Activated naive CD8-positive, alpha-beta T cell treated with anti-CD3 and anti-CD28 coated beads, Interleukin-2, amount 50 U/mL, for 24 hours (primary cell): ENCODE measurements at regions not wholly inside any gene's neighbourhood (a gene's known extent, or its start where the extent isn't known, plus 50 kb on each side); places are given as distances from the start of the nearest gene placed in this dataset.
"Not testable (repeated sequence)": the region's sequence is repeated elsewhere in the genome, so short reads cannot be mapped to it uniquely, and the experiment has no call there.

Experiments used
- ATAC-seq: fragments of 150-1000 bp; cut with Tn5 transposase; one replicate; pipeline ENCODE4 v1.10.0; 2021
- DNase-seq: peaks from one replicate; pipeline ENCODE4 v3.0.0; 2021
- H3K27ac Mint-ChIP-seq: one replicate; pipeline ENCODE4 v1.8.0; 2021; ENCODE audit warnings: mild to moderate bottlenecking, mixed read lengths
- H3K27me3 Mint-ChIP-seq: one replicate; pipeline ENCODE4 v1.8.0; 2021; ENCODE audit warnings: mixed read lengths
- H3K36me3 Mint-ChIP-seq: one replicate; pipeline ENCODE4 v1.8.0; 2021; ENCODE audit warnings: low read depth, mixed read lengths
- H3K4me1 Mint-ChIP-seq: one replicate; pipeline ENCODE4 v1.8.0; 2021; ENCODE audit warnings: mixed read lengths
- H3K4me3 Mint-ChIP-seq: one replicate; pipeline ENCODE4 v1.8.0; 2021; ENCODE audit warnings: mild to moderate bottlenecking, moderate library complexity, mixed read lengths
- H3K9me3 Mint-ChIP-seq: one replicate; pipeline ENCODE4 v1.8.0; 2021; ENCODE audit warnings: mixed read lengths

- H3K27me3 Mint-ChIP-seq = no peaks in the 10 kb centered on the region
- H3K9me3 Mint-ChIP-seq = no peaks in the 10 kb centered on the region
- no peaks in the 10 kb centered on the region for H3K36me3 Mint-ChIP-seq
- ATAC-seq (no peak), DNase-seq (no peak)
- no peak overlapping the region for H3K27ac Mint-ChIP-seq
- no peaks in the 10 kb centered on the region for H3K4me1 Mint-ChIP-seq
- H3K4me3 Mint-ChIP-seq = no peak overlapping the region
Measured at GRCh38 chr21:23639721-23640120, 1967.6 kb downstream of the MRPL39 start.

DNA sequence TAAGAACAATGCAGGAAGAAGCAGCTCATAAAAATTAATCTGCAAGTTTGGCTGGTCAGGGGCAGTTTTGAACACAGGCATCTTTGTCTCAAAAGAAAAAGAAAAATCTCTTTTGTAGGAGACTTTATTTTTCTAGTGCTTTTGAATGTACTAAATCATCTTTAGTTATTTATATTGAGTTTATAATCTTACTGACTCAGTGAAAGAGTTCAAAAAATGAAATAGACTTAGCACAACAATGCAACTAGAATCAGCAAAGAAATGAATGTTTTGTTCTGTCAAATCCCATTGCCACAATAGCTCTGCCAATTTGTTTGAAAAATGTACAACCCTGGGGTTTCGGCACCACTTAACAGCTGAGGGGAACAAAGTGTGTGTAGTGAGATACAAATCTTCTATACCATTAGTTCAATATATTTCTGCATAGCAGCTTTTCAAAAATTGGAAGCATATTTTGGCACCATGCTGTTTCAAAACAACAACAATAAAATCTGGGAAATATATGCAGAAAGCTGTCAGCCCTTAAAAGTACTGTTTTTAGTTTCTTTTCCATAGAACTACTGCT, 1969.1 kb downstream of the MRPL39 start:
- ATAC-seq (no peak), DNase-seq (no peak)
- no peak overlapping the region for H3K27ac Mint-ChIP-seq
- H3K9me3 Mint-ChIP-seq = no peaks in the 10 kb centered on the region
- H3K4me3 Mint-ChIP-seq = no peak overlapping the region
- no peaks in the 10 kb centered on the region for H3K4me1 Mint-ChIP-seq
- peaks cover 1% of the 10 kb centered on the region for H3K27me3 Mint-ChIP-seq
- H3K36me3 Mint-ChIP-seq = no peaks in the 10 kb centered on the region

DNA sequence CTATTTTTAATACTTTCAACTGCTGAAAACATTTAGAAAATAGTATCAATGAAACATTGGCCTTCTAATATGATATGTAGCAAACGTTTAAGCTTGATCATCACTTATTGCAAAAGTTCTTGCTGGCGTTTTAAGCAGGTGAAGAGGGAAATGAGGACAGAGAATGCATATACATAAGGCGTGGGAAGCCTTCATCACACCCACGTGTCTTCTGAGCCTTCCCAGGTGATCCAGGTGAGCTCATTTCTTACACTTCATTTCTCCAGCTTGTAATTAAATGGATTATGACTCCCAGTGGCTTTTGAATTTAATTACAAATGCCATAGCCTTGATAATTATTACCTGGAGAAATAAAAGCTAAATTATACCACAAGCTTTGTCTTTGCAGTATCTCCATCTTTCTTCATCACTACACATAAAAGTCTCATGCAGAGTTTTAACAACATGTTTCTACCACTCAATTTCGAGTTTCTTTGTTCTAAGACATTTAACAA, 1973.8 kb downstream of the MRPL39 start:
- Mint-ChIP-seq H3K27ac (no peak overlapping the region), H3K4me3 (no peak overlapping the region)
- ATAC-seq = no peak

DNA sequence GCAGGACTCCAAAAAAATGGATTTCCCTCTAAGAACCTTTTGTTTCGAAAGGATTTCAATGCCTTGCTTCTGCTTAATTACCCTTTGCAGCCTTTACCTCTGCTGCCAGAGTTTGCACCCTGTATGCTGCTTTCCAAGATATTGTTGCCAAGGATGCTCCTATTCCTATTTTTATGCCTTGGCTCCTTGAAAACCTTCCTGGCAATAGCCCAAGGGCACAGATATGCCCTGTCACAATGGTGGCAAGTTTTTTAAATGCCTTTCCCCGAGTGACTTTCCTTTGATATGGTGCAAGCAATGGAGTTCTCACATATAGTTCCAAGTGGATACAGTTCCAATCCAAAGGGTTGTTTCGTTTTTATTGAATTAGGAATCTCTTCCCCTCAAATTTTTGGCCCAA, 1983.0 kb downstream of the MRPL39 start:
- H3K4me1 Mint-ChIP-seq = no peaks in the 10 kb centered on the region
- DNase-seq = no peak
- H3K4me3 Mint-ChIP-seq = no peak overlapping the region
- no peak overlapping the region for H3K27ac Mint-ChIP-seq
- H3K36me3 Mint-ChIP-seq = no peaks in the 10 kb centered on the region
- no peaks in the 10 kb centered on the region for H3K27me3 Mint-ChIP-seq
- H3K9me3 Mint-ChIP-seq = no peaks in the 10 kb centered on the region
- ATAC-seq = no peak

More for the DNA sequence above, 1973.8 kb downstream of the MRPL39 start:
- H3K4me1 Mint-ChIP-seq = no peaks in the 10 kb centered on the region
- no peaks in the 10 kb centered on the region for H3K9me3 Mint-ChIP-seq
- H3K27me3 Mint-ChIP-seq = peaks cover 1% of the 10 kb centered on the region
- no peak for DNase-seq
- H3K36me3 Mint-ChIP-seq = no peaks in the 10 kb centered on the region

GRCh38 chr21:23613014-23613413, 1994.3 kb downstream of the MRPL39 start:
- DNase-seq = no peak
- H3K27me3 Mint-ChIP-seq = no peaks in the 10 kb centered on the region
- no peak overlapping the region for H3K27ac Mint-ChIP-seq
- no peaks in the 10 kb centered on the region for H3K36me3 Mint-ChIP-seq
- H3K4me3 Mint-ChIP-seq = no peak overlapping the region
- no peak for ATAC-seq
- H3K4me1 Mint-ChIP-seq = no peaks in the 10 kb centered on the region
- no peaks in the 10 kb centered on the region for H3K9me3 Mint-ChIP-seq

- ATAC-seq (no peak), DNase-seq (no peak)
- Mint-ChIP-seq H3K36me3 (no peaks in the 10 kb centered on the region), H3K4me1 (no peaks in the 10 kb centered on the region), H3K27ac (no peak overlapping the region), H3K4me3 (no peak overlapping the region), H3K27me3 (no peaks in the 10 kb centered on the region), H3K9me3 (no peaks in the 10 kb centered on the region)
Measured at GRCh38 chr21:23612210-23612609, 1995.1 kb downstream of the MRPL39 start.

DNA sequence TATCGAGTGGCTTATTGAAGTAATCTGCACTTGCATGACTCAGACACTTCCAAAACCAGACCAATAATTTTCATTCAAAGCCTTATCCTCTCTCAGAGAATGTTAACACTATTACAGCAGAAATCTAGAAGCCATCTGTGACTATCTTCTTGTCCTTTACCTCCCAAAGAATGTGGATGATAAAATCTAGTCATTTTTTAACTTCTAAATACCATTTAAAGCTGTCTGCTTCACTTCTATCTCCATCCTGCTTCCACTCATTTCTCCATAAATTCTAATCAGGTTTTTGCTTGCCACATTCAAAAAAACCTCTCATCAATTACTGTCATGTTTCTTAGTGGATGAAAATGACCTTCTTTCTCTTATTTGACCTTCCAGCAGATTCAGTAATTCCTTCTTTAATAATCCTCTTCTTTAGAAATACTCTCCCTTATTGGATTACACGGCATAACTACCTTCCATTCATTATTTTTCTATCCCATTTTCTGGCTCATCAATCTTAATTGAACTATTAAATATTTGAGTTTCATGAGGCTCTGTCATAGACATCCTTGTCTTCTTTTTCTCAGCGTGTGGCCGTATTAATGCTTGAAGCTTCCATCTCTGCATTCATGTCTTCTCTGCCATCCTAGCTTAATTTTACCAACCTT, 1999.4 kb downstream of the MRPL39 start:
- Mint-ChIP-seq H3K9me3 (no peaks in the 10 kb centered on the region), H3K27me3 (no peaks in the 10 kb centered on the region), H3K36me3 (no peaks in the 10 kb centered on the region), H3K4me1 (no peaks in the 10 kb centered on the region), H3K27ac (no peak overlapping the region), H3K4me3 (no peak overlapping the region)
- ATAC-seq (no peak), DNase-seq (no peak)

GRCh38 chr21:23601549-23601948, 2005.7 kb downstream of the MRPL39 start:
- H3K9me3 Mint-ChIP-seq = peaks cover 5% of the 10 kb centered on the region
- H3K36me3 Mint-ChIP-seq = no peaks in the 10 kb centered on the region
- no peaks in the 10 kb centered on the region for H3K4me1 Mint-ChIP-seq
- H3K27ac Mint-ChIP-seq = no peak overlapping the region
- ATAC-seq = no peak
- no peak for DNase-seq
- no peaks in the 10 kb centered on the region for H3K27me3 Mint-ChIP-seq
- H3K4me3 Mint-ChIP-seq = no peak overlapping the region

DNA sequence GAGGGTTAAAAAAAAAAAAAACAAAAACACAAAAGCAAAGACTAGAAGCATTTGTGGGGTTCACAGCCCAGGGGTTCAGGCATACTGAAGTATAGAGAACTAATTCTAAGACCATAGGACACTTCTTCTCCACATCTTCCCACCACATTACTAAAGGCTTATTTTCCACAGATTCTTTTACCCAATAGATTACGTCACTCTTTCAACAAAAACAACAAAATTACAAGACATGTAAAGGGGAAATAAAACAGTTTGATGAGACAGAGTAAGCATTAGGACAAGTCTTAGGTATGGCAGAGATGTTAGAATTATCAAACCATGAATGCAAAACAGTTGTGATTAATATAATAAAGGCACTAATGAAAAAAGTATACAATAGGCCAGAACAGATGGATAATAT, 2013.7 kb downstream of the MRPL39 start:
- Mint-ChIP-seq H3K27me3 (no peaks in the 10 kb centered on the region), H3K4me1 (no peaks in the 10 kb centered on the region), H3K4me3 (no peak overlapping the region), H3K27ac (no peak overlapping the region), H3K9me3 (no peaks in the 10 kb centered on the region), H3K36me3 (no peaks in the 10 kb centered on the region)
- DNase-seq (no peak), ATAC-seq (no peak)

- Mint-ChIP-seq H3K9me3 (no peaks in the 10 kb centered on the region), H3K27me3 (no peaks in the 10 kb centered on the region), H3K4me3 (no peak overlapping the region), H3K27ac (no peak overlapping the region), H3K4me1 (no peaks in the 10 kb centered on the region), H3K36me3 (no peaks in the 10 kb centered on the region)
- ATAC-seq = no peak
- no peak for DNase-seq
Measured at GRCh38 chr21:23585419-23585818, 2021.9 kb downstream of the MRPL39 start.

DNA sequence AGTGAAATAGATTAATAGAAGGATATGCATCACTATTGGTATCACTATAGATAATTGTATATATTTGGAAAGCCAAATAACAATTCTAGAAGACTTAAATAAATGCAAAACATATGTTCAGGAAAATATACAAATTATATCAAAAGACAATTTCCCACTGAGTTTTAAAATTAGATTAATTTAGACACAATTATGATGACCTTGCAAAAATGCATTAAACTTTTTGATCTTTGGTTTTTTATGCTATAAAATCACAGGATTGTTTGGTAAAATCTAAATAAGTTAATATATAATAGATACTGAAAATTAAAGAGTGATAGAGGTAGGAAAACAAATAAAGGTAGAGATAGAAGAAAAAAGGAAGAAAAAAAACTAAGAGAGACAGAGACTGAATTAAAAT, 2027.7 kb downstream of the MRPL39 start:
- Mint-ChIP-seq H3K4me1 (no peaks in the 10 kb centered on the region), H3K4me3 (no peak overlapping the region), H3K27me3 (no peaks in the 10 kb centered on the region), H3K27ac (no peak overlapping the region), H3K36me3 (no peaks in the 10 kb centered on the region), H3K9me3 (no peaks in the 10 kb centered on the region)
- ATAC-seq (no peak), DNase-seq (no peak)

- Mint-ChIP-seq H3K4me1 (no peaks in the 10 kb centered on the region), H3K9me3 (no peaks in the 10 kb centered on the region), H3K4me3 (no peak overlapping the region), H3K27ac (no peak overlapping the region), H3K27me3 (no peaks in the 10 kb centered on the region), H3K36me3 (no peaks in the 10 kb centered on the region)
- no peak for DNase-seq
- ATAC-seq = no peak
Measured at GRCh38 chr21:23578027-23578426, 2029.3 kb downstream of the MRPL39 start.

GRCh38 chr21:23574932-23575331, 2032.3 kb downstream of the MRPL39 start:
- Mint-ChIP-seq H3K4me3 (no peak overlapping the region), H3K9me3 (no peaks in the 10 kb centered on the region), H3K27me3 (no peaks in the 10 kb centered on the region), H3K27ac (no peak overlapping the region), H3K4me1 (no peaks in the 10 kb centered on the region), H3K36me3 (no peaks in the 10 kb centered on the region)
- DNase-seq (no peak), ATAC-seq (no peak)

DNA sequence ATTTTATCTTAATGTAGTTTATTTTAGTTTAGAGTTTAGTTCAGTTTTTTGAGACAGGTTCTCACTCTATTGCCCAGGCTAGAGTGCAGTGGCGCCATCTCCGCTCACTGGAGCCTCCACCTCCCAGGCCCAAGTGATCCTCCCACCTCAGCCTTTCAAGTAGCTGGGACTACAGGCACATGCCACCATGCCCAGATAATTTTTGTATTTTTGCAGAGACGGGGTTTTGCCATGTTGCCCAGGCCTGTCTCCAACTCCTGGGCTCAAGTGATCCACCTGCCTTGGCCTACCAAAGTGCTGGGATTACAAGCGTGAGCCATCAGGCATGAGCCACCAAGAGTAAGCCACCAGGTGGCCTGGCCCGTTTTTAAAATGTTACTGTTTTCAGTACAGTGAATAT, 2058.4 kb downstream of the MRPL39 start:
- DNase-seq, H3K9me3 Mint-ChIP-seq, H3K4me1 Mint-ChIP-seq, H3K27ac Mint-ChIP-seq, H3K27me3 Mint-ChIP-seq, ATAC-seq, H3K36me3 Mint-ChIP-seq, H3K4me3 Mint-ChIP-seq: not testable (repeated sequence)

- no peaks in the 10 kb centered on the region for H3K4me1 Mint-ChIP-seq
- no peaks in the 10 kb centered on the region for H3K27me3 Mint-ChIP-seq
- DNase-seq (no peak), ATAC-seq (no peak)
- no peaks in the 10 kb centered on the region for H3K9me3 Mint-ChIP-seq
- H3K27ac Mint-ChIP-seq = no peak overlapping the region
- no peaks in the 10 kb centered on the region for H3K36me3 Mint-ChIP-seq
- no peak overlapping the region for H3K4me3 Mint-ChIP-seq
Measured at GRCh38 chr21:23543333-23543732, 2063.9 kb downstream of the MRPL39 start.

- no peak for DNase-seq
- no peak for ATAC-seq
- H3K9me3 Mint-ChIP-seq = no peaks in the 10 kb centered on the region
- H3K4me3 Mint-ChIP-seq = no peak overlapping the region
- H3K36me3 Mint-ChIP-seq = no peaks in the 10 kb centered on the region
- no peaks in the 10 kb centered on the region for H3K4me1 Mint-ChIP-seq
- H3K27ac Mint-ChIP-seq = no peak overlapping the region
- no peaks in the 10 kb centered on the region for H3K27me3 Mint-ChIP-seq
Measured at GRCh38 chr21:23542097-23542496, 2065.2 kb downstream of the MRPL39 start.
